ENCODE measurements at regions not wholly inside any gene's neighbourhood (a gene's known extent, or its start where the extent isn't known, plus 50 kb on each side); places are given as distances from the start of the nearest gene placed in this dataset.

- H3K4me3 ChIP-seq = no peak overlapping the region
- intact Hi-C loops (cut with micrococcal nuclease) = no loop called here
- in situ Hi-C loops (cut with MboI) = no loop called here
- H3K36me3 ChIP-seq (ENCODE audit: control insufficient read depth, insufficient read depth, low read length) = no peaks in the 10 kb centered on the region
- no peaks in the 10 kb centered on the region for H3K9me1 ChIP-seq (ENCODE audit: control insufficient read depth, insufficient read depth, low read length)
- no peaks in the 10 kb centered on the region for H3K4me1 ChIP-seq (replicated peaks in 1 of 2; ENCODE audit: control insufficient read depth in 2 of 2, insufficient read depth in 2 of 2, low read length in 2 of 2)
- FAIRE-seq (no peak), ATAC-seq (no peak), DNase-seq (ENCODE audit: extremely low read depth in 1 of 4, low spot score in 3 of 4) (no peak)
- CTCF ChIA-PET (ENCODE audit: low intra/inter-chr PET ratio) = no interaction called here
- no peak overlapping the region for H3K27ac ChIP-seq (ENCODE audit: extremely low read depth, low read depth, low read length)
- BruUV-seq (replicated peaks) = no TSS peak
- TF ChIP-seq TFE3 (CRISPR knock-in tag; IDR thresholded peaks at IDR 0.05) (no peak), HMGXB4 (CRISPR knock-in tag; IDR thresholded peaks at IDR 0.05) (no peak), BHLHE40 (IDR thresholded peaks at IDR 0.05; ENCODE audit: low read length) (no peak), NR0B1 (IDR thresholded peaks at IDR 0.05; ENCODE audit: partially characterized antibody) (no peak), CREM (IDR thresholded peaks at IDR 0.05; ENCODE audit: low read depth) (no peak), MAFG (tag; conservative IDR thresholded peaks at IDR 0.05) (peak; percentile 32; the same call in 1 of the 2 replicates), CBFA2T3 (IDR thresholded peaks at IDR 0.05) (no peak), SNAPC5 (CRISPR knock-in tag; IDR thresholded peaks at IDR 0.05) (no peak), CTCF (IDR thresholded peaks at IDR 0.05 in 2 of 3, conservative IDR thresholded peaks at IDR 0.05 in 1 of 3; ENCODE audit: insufficient read depth in 2 of 3, low read depth in 1 of 3, low read length in 3 of 3) (no peak)
- H2AFZ ChIP-seq (ENCODE audit: low read depth, low read length) = no peak overlapping the region
- H3K9me3 ChIP-seq (replicated peaks; ENCODE audit: control insufficient read depth, insufficient read depth, low read depth, low read length) = no peaks in the 10 kb centered on the region
- H3K9ac ChIP-seq (ENCODE audit: insufficient read depth in 1 of 2, low read depth in 2 of 2, low read length in 2 of 2) = no peak overlapping the region
- 8% methylated on average over 3 of the region's 3 CpGs for WGBS (ENCODE audit: insufficient coverage, low coverage, missing lambda C conversion rate)
- H3K4me2 ChIP-seq (ENCODE audit: insufficient read depth, low read length) = no peak overlapping the region
- no peaks in the 10 kb centered on the region for H3K27me3 ChIP-seq (ENCODE audit: control insufficient read depth in 2 of 2, insufficient read depth in 2 of 2, low read length in 2 of 2)
- no peaks in the 10 kb centered on the region for H4K20me1 ChIP-seq (replicated peaks; ENCODE audit: control insufficient read depth, insufficient read depth, low read length)
- POLR2A ChIA-PET = no interaction called here
- no peaks in the 10 kb centered on the region for H3K79me2 ChIP-seq (ENCODE audit: control insufficient read depth, insufficient read depth, low read length)
Measured at GRCh38 chr1:194309269-194309668, 1122.9 kb upstream of the B3GALT2 start.

Data from K562 (cell line).